ENCODE measurements at regions not wholly inside any gene's neighbourhood (a gene's known extent, or its start where the extent isn't known, plus 50 kb on each side); places are given as distances from the start of the nearest gene placed in this dataset.

DNA sequence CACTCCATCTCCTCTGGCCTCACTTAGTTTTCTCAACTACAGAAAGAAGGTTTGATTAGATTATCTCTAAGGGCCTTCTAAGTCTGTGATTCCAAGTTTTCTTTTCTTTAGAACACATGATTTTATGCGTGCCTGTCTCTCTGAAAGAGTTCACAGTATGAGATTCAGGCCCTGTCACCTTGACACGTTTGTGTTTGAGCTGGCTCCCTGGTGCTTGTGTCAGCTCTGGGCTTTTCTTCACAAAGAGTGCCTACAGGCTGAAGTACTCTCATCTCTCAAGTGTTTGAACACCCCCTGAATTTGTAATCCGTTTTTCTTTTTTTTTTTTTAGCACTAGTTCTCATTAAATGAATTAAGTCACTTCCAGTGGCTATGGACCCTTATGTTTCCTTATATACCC, 306.9 kb upstream of the C9orf72 start:
- no peak for DNase-seq (ENCODE audit: low spot score in 2 of 2)
- TF ChIP-seq, protein P1, sequence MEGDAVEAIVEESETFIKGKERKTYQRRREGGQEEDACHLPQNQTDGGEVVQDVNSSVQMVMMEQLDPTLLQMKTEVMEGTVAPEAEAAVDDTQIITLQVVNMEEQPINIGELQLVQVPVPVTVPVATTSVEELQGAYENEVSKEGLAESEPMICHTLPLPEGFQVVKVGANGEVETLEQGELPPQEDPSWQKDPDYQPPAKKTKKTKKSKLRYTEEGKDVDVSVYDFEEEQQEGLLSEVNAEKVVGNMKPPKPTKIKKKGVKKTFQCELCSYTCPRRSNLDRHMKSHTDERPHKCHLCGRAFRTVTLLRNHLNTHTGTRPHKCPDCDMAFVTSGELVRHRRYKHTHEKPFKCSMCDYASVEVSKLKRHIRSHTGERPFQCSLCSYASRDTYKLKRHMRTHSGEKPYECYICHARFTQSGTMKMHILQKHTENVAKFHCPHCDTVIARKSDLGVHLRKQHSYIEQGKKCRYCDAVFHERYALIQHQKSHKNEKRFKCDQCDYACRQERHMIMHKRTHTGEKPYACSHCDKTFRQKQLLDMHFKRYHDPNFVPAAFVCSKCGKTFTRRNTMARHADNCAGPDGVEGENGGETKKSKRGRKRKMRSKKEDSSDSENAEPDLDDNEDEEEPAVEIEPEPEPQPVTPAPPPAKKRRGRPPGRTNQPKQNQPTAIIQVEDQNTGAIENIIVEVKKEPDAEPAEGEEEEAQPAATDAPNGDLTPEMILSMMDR (IDR thresholded peaks at IDR 0.05): no peak
- Histone ChIP-seq H3K4me1 (no peaks in the 10 kb centered on the region), H3K9me3 (no peaks in the 10 kb centered on the region), H3K36me3 (no peaks in the 10 kb centered on the region), H3K4me3 (no peak overlapping the region), H3K27ac (no peak overlapping the region), H3K27me3 (no peaks in the 10 kb centered on the region)
- intact Hi-C loops (cut with DNase I): no loop called here

DNA sequence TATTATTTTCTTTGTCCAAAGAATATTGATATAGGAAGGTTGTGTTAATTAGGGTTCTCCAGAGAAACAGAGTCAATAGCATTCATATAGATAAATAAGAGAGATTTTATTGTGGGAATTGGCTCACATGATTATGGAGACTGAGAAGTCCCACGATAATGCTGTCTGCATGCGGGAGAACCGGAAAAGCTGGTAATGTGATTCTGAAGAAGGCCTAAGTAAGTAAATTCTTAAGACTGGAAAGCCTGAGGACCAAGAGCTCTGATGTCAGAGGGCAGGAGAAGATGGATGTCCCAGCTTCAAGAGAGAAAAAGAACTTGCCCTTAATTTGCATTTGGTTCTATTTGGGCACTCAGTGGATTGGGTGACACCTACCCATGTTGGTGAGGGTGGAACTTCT, 307.4 kb upstream of the C9orf72 start:
- H3K36me3 ChIP-seq: no peaks in the 10 kb centered on the region
- no peaks in the 10 kb centered on the region for H3K9me3 ChIP-seq
- no peaks in the 10 kb centered on the region for H3K27me3 ChIP-seq
- no peak for DNase-seq (ENCODE audit: low spot score in 2 of 2)
- TF ChIP-seq, protein P1 (IDR thresholded peaks at IDR 0.05): no peak
- H3K4me3 ChIP-seq: no peak overlapping the region
- H3K27ac ChIP-seq: no peak overlapping the region
- intact Hi-C loops (cut with DNase I): no loop called here
- no peaks in the 10 kb centered on the region for H3K4me1 ChIP-seq

DNA sequence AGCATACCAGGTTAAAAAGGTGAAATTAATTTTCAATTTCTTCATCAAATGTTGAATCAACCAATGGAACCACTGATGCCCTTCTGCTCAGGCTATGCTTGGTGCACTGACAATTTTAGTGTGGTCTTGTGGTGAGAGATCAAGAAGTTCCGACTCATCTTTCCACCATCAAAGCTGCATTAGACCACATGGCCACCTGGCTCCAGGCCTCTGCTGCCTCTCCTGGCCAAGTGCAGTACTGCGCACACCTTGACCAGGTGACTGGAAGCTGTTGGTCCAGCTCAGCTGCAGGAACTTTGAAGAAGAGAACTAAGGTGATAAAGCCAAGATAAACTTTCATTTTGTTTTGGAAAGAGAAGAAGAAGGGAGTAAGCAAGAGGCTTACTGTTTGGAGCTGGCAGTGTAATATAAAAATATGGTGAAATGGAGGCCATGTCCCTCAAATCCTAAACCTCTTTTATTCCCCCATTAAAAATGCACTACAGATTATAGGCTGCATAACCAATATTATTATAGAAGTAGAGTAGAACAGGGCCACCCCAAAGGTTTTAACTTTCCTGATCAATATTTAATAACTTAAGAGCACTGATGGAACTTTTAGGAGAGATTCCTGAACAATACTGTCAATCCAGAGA, 315.5 kb upstream of the C9orf72 start:
- Histone ChIP-seq H3K4me3 (no peak overlapping the region), H3K9me3 (no peaks in the 10 kb centered on the region), H3K4me1 (no peaks in the 10 kb centered on the region), H3K36me3 (no peaks in the 10 kb centered on the region), H3K27me3 (no peaks in the 10 kb centered on the region), H3K27ac (no peak overlapping the region)
- intact Hi-C loops (cut with DNase I): no loop called here
- DNase-seq (ENCODE audit: low spot score in 2 of 2): no peak
- TF ChIP-seq, protein P1 (IDR thresholded peaks at IDR 0.05): peak in 2 of 3 experiments; percentile 14 to 25

DNA sequence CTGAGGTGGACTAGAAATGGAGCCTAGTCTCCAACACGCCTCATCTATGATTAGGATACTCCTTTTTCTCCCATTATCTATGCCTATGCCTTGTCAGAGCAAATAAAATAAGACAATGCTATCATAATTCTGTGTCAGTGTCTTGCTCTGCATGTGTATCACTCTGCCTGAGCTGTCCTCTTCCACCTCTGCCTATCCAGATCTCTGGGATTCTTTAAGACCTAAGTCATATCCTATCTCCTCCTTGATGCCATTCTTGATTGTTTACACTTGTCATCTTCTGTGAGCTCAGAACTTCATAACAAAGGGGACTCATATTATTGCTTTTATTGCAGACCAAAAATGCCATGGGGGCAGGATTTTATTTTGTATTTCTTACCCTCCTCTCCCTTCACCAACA, 351.2 kb upstream of the C9orf72 start:
- Histone ChIP-seq H3K27ac (no peak overlapping the region), H3K4me1 (no peaks in the 10 kb centered on the region), H3K4me3 (no peak overlapping the region), H3K36me3 (no peaks in the 10 kb centered on the region), H3K27me3 (no peaks in the 10 kb centered on the region), H3K9me3 (no peaks in the 10 kb centered on the region)
- intact Hi-C loops (cut with DNase I): no loop called here
- DNase-seq (ENCODE audit: low spot score in 2 of 2): no peak
- TF ChIP-seq, protein P1 (IDR thresholded peaks at IDR 0.05): no peak

DNA sequence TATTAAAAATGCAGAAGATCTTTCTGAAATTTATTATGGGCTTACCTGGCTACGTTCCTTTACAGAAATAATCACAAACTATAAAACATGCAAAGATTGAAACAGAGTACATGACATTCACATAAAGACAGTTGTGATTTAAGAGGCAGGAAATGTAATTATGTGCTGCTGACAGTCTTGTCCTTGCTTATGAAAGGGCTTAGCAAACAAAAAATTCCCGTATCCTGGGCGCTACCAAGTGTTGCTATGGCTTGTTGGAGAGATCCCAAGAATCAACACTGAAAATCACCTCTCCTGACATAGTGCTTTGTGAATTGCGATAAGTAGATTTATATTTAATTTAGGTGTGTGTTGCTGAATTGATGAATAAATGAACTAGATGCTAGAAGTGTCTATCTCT, 352.5 kb upstream of the C9orf72 start:
- Histone ChIP-seq H3K27ac (no peak overlapping the region), H3K4me1 (no peaks in the 10 kb centered on the region), H3K4me3 (no peak overlapping the region), H3K36me3 (no peaks in the 10 kb centered on the region), H3K27me3 (no peaks in the 10 kb centered on the region), H3K9me3 (no peaks in the 10 kb centered on the region)
- TF ChIP-seq, protein P1 (IDR thresholded peaks at IDR 0.05): no peak
- no peak for DNase-seq (ENCODE audit: low spot score in 2 of 2)
- intact Hi-C loops (cut with DNase I): no loop called here

DNA sequence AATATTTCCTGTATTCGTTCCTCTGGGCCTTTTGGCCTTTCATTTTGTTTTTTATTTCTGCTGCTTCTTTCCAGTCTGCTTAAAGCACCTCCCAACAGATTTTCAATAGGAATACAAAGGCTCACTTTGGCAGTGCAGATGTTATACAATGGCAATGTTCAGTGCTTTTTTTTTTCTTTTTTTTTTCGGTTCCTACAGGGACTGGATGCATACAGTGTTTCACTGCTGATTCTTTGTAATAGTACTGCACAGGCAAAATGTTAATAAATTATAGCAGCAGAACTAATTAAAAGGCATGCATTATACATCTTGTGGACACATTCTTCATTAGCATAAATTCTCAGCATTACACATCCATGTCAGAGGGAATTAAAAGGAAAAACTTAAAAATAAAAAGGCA, 356.6 kb upstream of the C9orf72 start:
- TF ChIP-seq, protein P1 (IDR thresholded peaks at IDR 0.05): no peak
- no peak overlapping the region for H3K27ac ChIP-seq
- intact Hi-C loops (cut with DNase I): no loop called here
- H3K9me3 ChIP-seq: no peaks in the 10 kb centered on the region
- H3K27me3 ChIP-seq: no peaks in the 10 kb centered on the region
- no peaks in the 10 kb centered on the region for H3K4me1 ChIP-seq
- H3K36me3 ChIP-seq: no peaks in the 10 kb centered on the region
- no peak overlapping the region for H3K4me3 ChIP-seq
- no peak for DNase-seq (ENCODE audit: low spot score in 2 of 2)

All from ascending aorta (tissue), 2 donors.